Lung (tissue), 11 donors: ENCODE measurements at regions not wholly inside any gene's neighbourhood (a gene's known extent, or its start where the extent isn't known, plus 50 kb on each side); places are given as distances from the start of the nearest gene placed in this dataset.

Source experiments
- ATAC-seq: fragments of 200-7000 bp; cut with Tn5 transposase; one replicate; pipeline ENCODE4 v1.9.1; 2020; ENCODE audit warnings: moderate number of reproducible peaks; ENCODE audit not compliant: insufficient read depth, low FRiP score
- DNase-seq, 3 donors: peaks; one replicate each; pipeline ENCODE4 v3.0.0-alpha.2; 2013 to 2017
- H3K27ac ChIP-seq, 2 donors: one replicate each; pipeline ENCODE4 v1.5.1; 2013; ENCODE audit warnings: mild to moderate bottlenecking in 2 of 2, moderate library complexity in 2 of 2, control low read depth in 1 of 2, inconsistent platforms in 1 of 2, low read depth in 1 of 2, low read length in 1 of 2
- H3K27me3 ChIP-seq, 3 donors: one replicate each; pipeline ENCODE4 v1.5.1; 2013; ENCODE audit warnings: low read length in 2 of 3; ENCODE audit not compliant: control insufficient read depth in 3 of 3, insufficient read depth in 3 of 3
- H3K36me3 ChIP-seq, 4 donors: one replicate each; pipeline ENCODE4 v1.5.1; 2013; ENCODE audit warnings: low read length in 4 of 4, mild to moderate bottlenecking in 1 of 4, moderate library complexity in 1 of 4; ENCODE audit not compliant: control insufficient read depth in 4 of 4, insufficient read depth in 4 of 4
- H3K4me1 ChIP-seq, 5 donors: one replicate each; pipeline ENCODE4 v1.5.1; 2013; ENCODE audit warnings: low read length in 5 of 5, mild to moderate bottlenecking in 2 of 5, moderate library complexity in 1 of 5; ENCODE audit not compliant: control insufficient read depth in 5 of 5, insufficient read depth in 5 of 5
- H3K4me3 ChIP-seq: one replicate; pipeline ENCODE4 v1.5.1; 2013; ENCODE audit warnings: mild to moderate bottlenecking, control low read depth, moderate library complexity
- H3K9ac ChIP-seq, 2 donors: one replicate each; pipeline ENCODE4 v1.5.1; 2013; ENCODE audit warnings: low read length in 2 of 2, control low read depth in 1 of 2; ENCODE audit not compliant: insufficient read depth in 1 of 2
- H3K9me3 ChIP-seq, 4 donors: one replicate each; pipeline ENCODE4 v1.5.1; 2013; ENCODE audit warnings: low read length in 3 of 4, mild to moderate bottlenecking in 1 of 4, moderate library complexity in 1 of 4; ENCODE audit not compliant: control insufficient read depth in 4 of 4, insufficient read depth in 3 of 4
- WGBS, 2 donors: extraction: QIAGEN DNeasy Blood & Tissue Kit; methylation state at CpG; one replicate each; pipeline ENCODE4 v1.1.7; 2013; 5-methylcytosine and 5-hydroxymethylcytosine counted together
- TF ChIP-seq, protein P1 (sequence below): IDR thresholded peaks from 2 replicates; pipeline ENCODE4 v1.5.1; 2012; ENCODE audit warnings: mild to moderate bottlenecking; ENCODE audit errors: control extremely low read depth, extremely low read depth
- donor health status: control.
- donor health status: control.
- donor health status: Bipolar disorder and iron deficiency.
- donor health status: healthy.
- donor health status: DM: yes; HTN: yes; CAD: no.

DNA sequence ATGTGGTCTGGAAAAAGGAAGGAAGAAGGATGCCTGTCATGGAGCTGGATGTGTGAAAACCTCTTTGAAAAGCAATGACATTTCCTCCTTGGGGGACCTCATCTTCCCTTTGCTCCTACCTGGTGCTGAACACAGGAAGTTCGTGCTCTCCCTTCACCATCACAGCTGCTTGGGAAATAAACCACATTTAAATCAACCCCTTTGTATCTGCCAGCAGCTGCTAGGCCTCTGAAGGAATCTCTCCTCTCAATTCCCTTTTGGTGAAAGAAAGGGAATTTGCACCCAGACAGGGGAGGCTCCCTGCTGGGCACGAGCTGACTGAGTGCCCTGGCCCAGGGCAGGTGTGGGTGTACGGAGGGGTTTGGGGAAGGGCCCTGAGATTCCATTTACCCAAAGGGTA is 437.7 kb downstream of the TSHZ3 start:
- Histone ChIP-seq H3K36me3 (no peaks in the 10 kb centered on the region), H3K27ac (no peak overlapping the region), H3K9me3 (peaks cover 0 to 5% (median 0%) of the 10 kb centered on the region in 4 donors), H3K4me3 (no peak overlapping the region), H3K27me3 (no peaks in the 10 kb centered on the region), H3K9ac (no peak overlapping the region), H3K4me1 (no peaks in the 10 kb centered on the region)
- TF ChIP-seq, protein P1, sequence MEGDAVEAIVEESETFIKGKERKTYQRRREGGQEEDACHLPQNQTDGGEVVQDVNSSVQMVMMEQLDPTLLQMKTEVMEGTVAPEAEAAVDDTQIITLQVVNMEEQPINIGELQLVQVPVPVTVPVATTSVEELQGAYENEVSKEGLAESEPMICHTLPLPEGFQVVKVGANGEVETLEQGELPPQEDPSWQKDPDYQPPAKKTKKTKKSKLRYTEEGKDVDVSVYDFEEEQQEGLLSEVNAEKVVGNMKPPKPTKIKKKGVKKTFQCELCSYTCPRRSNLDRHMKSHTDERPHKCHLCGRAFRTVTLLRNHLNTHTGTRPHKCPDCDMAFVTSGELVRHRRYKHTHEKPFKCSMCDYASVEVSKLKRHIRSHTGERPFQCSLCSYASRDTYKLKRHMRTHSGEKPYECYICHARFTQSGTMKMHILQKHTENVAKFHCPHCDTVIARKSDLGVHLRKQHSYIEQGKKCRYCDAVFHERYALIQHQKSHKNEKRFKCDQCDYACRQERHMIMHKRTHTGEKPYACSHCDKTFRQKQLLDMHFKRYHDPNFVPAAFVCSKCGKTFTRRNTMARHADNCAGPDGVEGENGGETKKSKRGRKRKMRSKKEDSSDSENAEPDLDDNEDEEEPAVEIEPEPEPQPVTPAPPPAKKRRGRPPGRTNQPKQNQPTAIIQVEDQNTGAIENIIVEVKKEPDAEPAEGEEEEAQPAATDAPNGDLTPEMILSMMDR, result no peak
- DNase-seq (no peak), ATAC-seq (no peak)
- 59 to 72% methylated on average over 3 of the region's 3 CpGs for WGBS, 2 donors

DNA sequence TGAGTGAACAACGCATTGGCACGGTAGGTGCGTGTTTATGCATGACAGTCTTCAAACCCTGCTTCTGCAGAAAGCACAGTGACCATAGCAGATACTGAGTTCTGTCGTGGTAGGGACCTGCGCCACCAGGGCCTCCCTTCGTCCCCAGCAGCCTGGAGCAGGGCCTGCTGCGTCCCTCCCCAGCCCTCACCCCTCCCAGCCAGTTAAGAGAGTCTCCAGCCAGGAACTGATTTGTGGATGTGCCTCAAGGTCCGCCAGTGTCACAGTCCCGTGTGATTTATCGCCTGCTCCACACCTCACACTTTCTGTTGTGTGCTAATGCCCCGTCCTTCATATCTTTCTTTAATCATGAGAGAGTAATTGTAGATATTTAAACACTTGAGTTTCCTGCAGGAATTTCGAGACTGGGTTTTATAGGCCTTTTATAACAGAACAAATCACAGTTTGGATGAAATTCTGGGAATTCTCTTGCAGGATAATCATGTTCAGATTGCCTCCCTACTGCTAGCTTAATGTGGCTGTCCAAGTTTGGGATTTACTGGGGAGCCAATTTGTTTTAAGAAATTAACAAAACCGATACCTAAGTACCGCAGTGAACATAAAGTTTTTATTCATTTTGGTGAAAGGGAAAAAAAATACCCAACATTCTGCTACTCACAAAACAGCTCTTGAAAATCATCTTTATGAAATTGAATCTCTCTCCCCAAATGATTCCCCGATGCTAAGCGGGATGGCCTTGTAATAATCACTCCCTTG is 438.6 kb downstream of the TSHZ3 start:
- Histone ChIP-seq H3K4me3 (no peak overlapping the region), H3K9me3 (peaks cover 0 to 5% (median 0%) of the 10 kb centered on the region in 4 donors), H3K4me1 (no peaks in the 10 kb centered on the region), H3K27me3 (no peaks in the 10 kb centered on the region), H3K27ac (no peak overlapping the region), H3K9ac (no peak overlapping the region), H3K36me3 (no peaks in the 10 kb centered on the region)
- TF ChIP-seq, protein P1, result no peak
- DNase-seq, result no peak
- 82 to 88% methylated on average over 16 of the region's 16 CpGs for WGBS, 2 donors
- ATAC-seq, result no peak

DNA sequence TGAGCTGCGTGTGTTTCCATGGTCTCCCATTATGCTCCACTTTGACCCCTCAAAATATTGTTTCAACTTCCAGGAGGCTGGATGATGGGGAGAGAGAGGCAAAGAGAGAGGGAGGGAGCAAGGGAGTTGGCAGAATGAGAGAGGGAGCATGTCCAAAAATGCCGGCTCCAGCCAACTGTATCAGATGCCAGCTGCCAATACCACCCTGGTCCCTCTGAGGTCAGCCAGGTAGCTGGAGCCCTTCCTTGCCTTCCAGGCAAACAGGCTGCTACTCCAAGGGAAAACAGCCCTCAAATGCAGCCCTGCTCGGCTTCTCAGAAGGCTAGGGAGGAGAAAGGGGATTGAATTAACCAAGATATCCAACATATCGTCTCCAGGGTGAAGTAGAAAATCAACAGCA is 440.0 kb downstream of the TSHZ3 start:
- no peaks in the 10 kb centered on the region for H3K27me3 ChIP-seq
- peaks cover 0 to 5% (median 0%) of the 10 kb centered on the region in 4 donors for H3K9me3 ChIP-seq
- ATAC-seq (no peak), DNase-seq (no peak)
- 89 to 92% methylated on average over 4 of the region's 4 CpGs for WGBS, 2 donors
- TF ChIP-seq, protein P1, result no peak
- no peak overlapping the region for H3K9ac ChIP-seq
- no peak overlapping the region for H3K27ac ChIP-seq
- no peak overlapping the region for H3K4me3 ChIP-seq
- no peaks in the 10 kb centered on the region for H3K4me1 ChIP-seq
- no peaks in the 10 kb centered on the region for H3K36me3 ChIP-seq
